ENCODE measurements at regions not wholly inside any gene's neighbourhood (a gene's known extent, or its start where the extent isn't known, plus 50 kb on each side); places are given as distances from the start of the nearest gene placed in this dataset.

DNA sequence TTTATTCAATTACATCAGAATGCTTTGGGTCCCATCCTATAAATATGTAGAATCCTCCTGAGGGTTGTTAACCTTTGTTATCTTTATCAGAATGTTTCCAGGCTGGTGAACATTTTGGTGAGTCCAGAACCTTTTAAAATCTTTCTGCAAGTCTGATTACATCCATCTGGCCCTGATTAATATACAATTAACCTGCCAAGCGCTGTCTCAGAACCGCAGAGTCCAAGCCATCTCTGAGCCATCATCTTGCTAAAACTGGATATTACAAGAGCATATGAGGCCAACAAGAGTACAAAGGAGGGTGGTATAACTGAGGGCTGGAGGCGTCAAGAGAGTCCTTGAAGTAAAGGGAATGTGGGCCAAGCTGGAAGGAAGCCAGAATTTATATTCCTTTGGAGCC, 88.6 kb upstream of the ZC3H11B start:
- TF ChIP-seq, protein P1, sequence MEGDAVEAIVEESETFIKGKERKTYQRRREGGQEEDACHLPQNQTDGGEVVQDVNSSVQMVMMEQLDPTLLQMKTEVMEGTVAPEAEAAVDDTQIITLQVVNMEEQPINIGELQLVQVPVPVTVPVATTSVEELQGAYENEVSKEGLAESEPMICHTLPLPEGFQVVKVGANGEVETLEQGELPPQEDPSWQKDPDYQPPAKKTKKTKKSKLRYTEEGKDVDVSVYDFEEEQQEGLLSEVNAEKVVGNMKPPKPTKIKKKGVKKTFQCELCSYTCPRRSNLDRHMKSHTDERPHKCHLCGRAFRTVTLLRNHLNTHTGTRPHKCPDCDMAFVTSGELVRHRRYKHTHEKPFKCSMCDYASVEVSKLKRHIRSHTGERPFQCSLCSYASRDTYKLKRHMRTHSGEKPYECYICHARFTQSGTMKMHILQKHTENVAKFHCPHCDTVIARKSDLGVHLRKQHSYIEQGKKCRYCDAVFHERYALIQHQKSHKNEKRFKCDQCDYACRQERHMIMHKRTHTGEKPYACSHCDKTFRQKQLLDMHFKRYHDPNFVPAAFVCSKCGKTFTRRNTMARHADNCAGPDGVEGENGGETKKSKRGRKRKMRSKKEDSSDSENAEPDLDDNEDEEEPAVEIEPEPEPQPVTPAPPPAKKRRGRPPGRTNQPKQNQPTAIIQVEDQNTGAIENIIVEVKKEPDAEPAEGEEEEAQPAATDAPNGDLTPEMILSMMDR (IDR thresholded peaks at IDR 0.05) = no peak
- TF ChIP-seq POLR2A (IDR thresholded peaks at IDR 0.05) = no peak
